ENCODE measurements at regions not wholly inside any gene's neighbourhood (a gene's known extent, or its start where the extent isn't known, plus 50 kb on each side); places are given as distances from the start of the nearest gene placed in this dataset.
A peak's percentile ranks its signal among the peaks of the same experiment; 100 is the strongest.

DNA sequence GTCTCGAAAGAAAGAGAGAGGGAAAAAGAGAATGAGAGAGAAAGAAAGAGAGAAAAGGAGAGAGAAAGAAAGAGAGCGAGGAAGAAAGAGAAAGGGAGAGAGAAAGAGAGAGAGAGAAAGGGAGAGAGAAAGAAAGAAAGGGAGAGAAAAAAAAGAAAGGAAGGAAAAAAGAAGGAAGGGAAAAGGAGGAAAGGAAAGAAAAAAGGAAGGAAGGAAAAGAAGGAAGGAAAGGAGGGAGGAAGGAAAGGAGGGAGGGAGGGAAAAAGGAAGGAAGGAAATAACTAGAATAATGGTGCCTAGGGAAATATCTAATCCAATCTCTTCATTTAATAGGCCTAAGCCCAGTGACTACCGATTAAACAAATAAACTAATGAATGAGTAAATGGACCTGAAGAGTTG is 85.4 kb upstream of the LYZL1 start:
- H3K9me3 Mint-ChIP-seq = no peaks in the 10 kb centered on the region
- Histone ChIP-seq H3K27me3 (ENCODE audit: insufficient read depth) (no peaks in the 10 kb centered on the region), H3K36me3 (ENCODE audit: insufficient read depth) (no peaks in the 10 kb centered on the region), H3K4me3 (no peak overlapping the region), H4K20me1 (replicated peaks; ENCODE audit: insufficient read depth) (no peaks in the 10 kb centered on the region), H2AFZ (peak overlapping the region; percentile 50), H3K27ac (ENCODE audit: low read depth) (no peak overlapping the region), H3K4me2 (peak overlapping the region; percentile 11; the same call in 1 of the 2 replicates), H3K9me2 (ENCODE audit: insufficient read depth) (peaks cover 7% of the 10 kb centered on the region; the same call in 1 of the 2 replicates), H3K4me1 (ENCODE audit: insufficient read depth) (peaks cover 12% of the 10 kb centered on the region), H3K79me2 (replicated peaks; ENCODE audit: insufficient read depth) (no peaks in the 10 kb centered on the region), H3F3A (replicated peaks; ENCODE audit: low read depth) (no peaks in the 10 kb centered on the region)
- no peaks in the 10 kb centered on the region; the same call in 2 of the 3 replicates for H3K36me3 Mint-ChIP-seq (ENCODE audit: low read depth)
- no peak overlapping the region for H3K27ac Mint-ChIP-seq
- H3K4me3 Mint-ChIP-seq = no peak overlapping the region
- TF ChIP-seq, protein P1, sequence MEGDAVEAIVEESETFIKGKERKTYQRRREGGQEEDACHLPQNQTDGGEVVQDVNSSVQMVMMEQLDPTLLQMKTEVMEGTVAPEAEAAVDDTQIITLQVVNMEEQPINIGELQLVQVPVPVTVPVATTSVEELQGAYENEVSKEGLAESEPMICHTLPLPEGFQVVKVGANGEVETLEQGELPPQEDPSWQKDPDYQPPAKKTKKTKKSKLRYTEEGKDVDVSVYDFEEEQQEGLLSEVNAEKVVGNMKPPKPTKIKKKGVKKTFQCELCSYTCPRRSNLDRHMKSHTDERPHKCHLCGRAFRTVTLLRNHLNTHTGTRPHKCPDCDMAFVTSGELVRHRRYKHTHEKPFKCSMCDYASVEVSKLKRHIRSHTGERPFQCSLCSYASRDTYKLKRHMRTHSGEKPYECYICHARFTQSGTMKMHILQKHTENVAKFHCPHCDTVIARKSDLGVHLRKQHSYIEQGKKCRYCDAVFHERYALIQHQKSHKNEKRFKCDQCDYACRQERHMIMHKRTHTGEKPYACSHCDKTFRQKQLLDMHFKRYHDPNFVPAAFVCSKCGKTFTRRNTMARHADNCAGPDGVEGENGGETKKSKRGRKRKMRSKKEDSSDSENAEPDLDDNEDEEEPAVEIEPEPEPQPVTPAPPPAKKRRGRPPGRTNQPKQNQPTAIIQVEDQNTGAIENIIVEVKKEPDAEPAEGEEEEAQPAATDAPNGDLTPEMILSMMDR (conservative IDR thresholded peaks at IDR 0.05; ENCODE audit: low read depth in 2 of 2) = no peak
- no peak for TF ChIP-seq POLR2AphosphoS5 (IDR thresholded peaks at IDR 0.05; ENCODE audit: low read depth)
- TF ChIP-seq JUNB (IDR thresholded peaks at IDR 0.05; ENCODE audit: unreplicated experiment) = no peak
- no peak for TF ChIP-seq NANOG (IDR thresholded peaks at IDR 0.05; ENCODE audit: borderline replicate concordance)
- TF ChIP-seq ZNF331 (CRISPR knock-in tag; IDR thresholded peaks at IDR 0.05; ENCODE audit: low read depth) = no peak
- TF ChIP-seq EZH2 (IDR thresholded peaks at IDR 0.05; ENCODE audit: low read depth, unreplicated experiment) = no peak
- TF ChIP-seq, protein P2, sequence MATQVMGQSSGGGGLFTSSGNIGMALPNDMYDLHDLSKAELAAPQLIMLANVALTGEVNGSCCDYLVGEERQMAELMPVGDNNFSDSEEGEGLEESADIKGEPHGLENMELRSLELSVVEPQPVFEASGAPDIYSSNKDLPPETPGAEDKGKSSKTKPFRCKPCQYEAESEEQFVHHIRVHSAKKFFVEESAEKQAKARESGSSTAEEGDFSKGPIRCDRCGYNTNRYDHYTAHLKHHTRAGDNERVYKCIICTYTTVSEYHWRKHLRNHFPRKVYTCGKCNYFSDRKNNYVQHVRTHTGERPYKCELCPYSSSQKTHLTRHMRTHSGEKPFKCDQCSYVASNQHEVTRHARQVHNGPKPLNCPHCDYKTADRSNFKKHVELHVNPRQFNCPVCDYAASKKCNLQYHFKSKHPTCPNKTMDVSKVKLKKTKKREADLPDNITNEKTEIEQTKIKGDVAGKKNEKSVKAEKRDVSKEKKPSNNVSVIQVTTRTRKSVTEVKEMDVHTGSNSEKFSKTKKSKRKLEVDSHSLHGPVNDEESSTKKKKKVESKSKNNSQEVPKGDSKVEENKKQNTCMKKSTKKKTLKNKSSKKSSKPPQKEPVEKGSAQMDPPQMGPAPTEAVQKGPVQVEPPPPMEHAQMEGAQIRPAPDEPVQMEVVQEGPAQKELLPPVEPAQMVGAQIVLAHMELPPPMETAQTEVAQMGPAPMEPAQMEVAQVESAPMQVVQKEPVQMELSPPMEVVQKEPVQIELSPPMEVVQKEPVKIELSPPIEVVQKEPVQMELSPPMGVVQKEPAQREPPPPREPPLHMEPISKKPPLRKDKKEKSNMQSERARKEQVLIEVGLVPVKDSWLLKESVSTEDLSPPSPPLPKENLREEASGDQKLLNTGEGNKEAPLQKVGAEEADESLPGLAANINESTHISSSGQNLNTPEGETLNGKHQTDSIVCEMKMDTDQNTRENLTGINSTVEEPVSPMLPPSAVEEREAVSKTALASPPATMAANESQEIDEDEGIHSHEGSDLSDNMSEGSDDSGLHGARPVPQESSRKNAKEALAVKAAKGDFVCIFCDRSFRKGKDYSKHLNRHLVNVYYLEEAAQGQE (IDR thresholded peaks at IDR 0.05; ENCODE audit: unreplicated experiment) = no peak
- TF ChIP-seq, protein P3, sequence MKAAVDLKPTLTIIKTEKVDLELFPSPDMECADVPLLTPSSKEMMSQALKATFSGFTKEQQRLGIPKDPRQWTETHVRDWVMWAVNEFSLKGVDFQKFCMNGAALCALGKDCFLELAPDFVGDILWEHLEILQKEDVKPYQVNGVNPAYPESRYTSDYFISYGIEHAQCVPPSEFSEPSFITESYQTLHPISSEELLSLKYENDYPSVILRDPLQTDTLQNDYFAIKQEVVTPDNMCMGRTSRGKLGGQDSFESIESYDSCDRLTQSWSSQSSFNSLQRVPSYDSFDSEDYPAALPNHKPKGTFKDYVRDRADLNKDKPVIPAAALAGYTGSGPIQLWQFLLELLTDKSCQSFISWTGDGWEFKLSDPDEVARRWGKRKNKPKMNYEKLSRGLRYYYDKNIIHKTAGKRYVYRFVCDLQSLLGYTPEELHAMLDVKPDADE (IDR thresholded peaks at IDR 0.05) = no peak
- TF ChIP-seq, protein P4, sequence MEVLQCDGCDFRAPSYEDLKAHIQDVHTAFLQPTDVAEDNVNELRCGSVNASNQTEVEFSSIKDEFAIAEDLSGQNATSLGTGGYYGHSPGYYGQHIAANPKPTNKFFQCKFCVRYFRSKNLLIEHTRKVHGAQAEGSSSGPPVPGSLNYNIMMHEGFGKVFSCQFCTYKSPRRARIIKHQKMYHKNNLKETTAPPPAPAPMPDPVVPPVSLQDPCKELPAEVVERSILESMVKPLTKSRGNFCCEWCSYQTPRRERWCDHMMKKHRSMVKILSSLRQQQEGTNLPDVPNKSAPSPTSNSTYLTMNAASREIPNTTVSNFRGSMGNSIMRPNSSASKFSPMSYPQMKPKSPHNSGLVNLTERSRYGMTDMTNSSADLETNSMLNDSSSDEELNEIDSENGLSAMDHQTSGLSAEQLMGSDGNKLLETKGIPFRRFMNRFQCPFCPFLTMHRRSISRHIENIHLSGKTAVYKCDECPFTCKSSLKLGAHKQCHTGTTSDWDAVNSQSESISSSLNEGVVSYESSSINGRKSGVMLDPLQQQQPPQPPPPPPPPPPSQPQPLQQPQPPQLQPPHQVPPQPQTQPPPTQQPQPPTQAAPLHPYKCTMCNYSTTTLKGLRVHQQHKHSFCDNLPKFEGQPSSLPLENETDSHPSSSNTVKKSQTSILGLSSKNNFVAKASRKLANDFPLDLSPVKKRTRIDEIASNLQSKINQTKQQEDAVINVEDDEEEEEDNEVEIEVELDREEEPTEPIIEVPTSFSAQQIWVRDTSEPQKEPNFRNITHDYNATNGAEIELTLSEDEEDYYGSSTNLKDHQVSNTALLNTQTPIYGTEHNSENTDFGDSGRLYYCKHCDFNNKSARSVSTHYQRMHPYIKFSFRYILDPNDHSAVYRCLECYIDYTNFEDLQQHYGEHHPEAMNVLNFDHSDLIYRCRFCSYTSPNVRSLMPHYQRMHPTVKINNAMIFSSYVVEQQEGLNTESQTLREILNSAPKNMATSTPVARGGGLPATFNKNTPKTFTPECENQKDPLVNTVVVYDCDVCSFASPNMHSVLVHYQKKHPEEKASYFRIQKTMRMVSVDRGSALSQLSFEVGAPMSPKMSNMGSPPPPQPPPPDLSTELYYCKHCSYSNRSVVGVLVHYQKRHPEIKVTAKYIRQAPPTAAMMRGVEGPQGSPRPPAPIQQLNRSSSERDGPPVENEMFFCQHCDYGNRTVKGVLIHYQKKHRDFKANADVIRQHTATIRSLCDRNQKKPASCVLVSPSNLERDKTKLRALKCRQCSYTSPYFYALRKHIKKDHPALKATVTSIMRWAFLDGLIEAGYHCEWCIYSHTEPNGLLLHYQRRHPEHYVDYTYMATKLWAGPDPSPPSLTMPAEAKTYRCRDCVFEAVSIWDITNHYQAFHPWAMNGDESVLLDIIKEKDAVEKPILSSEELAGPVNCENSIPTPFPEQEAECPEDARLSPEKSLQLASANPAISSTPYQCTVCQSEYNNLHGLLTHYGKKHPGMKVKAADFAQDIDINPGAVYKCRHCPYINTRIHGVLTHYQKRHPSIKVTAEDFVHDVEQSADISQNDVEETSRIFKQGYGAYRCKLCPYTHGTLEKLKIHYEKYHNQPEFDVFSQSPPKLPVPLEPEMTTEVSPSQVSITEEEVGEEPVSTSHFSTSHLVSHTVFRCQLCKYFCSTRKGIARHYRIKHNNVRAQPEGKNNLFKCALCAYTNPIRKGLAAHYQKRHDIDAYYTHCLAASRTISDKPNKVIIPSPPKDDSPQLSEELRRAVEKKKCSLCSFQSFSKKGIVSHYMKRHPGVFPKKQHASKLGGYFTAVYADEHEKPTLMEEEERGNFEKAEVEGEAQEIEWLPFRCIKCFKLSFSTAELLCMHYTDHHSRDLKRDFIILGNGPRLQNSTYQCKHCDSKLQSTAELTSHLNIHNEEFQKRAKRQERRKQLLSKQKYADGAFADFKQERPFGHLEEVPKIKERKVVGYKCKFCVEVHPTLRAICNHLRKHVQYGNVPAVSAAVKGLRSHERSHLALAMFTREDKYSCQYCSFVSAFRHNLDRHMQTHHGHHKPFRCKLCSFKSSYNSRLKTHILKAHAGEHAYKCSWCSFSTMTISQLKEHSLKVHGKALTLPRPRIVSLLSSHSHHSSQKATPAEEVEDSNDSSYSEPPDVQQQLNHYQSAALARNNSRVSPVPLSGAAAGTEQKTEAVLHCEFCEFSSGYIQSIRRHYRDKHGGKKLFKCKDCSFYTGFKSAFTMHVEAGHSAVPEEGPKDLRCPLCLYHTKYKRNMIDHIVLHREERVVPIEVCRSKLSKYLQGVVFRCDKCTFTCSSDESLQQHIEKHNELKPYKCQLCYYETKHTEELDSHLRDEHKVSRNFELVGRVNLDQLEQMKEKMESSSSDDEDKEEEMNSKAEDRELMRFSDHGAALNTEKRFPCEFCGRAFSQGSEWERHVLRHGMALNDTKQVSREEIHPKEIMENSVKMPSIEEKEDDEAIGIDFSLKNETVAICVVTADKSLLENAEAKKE (CRISPR knock-in tag; IDR thresholded peaks at IDR 0.05) = no peak
- no peak for TF ChIP-seq CREB1 (CRISPR knock-in tag; IDR thresholded peaks at IDR 0.05; ENCODE audit: low read depth)
- no peak for TF ChIP-seq EZH2phosphoT487 (IDR thresholded peaks at IDR 0.05; ENCODE audit: unreplicated experiment)
- no peak for TF ChIP-seq ZNF114 (CRISPR knock-in tag; IDR thresholded peaks at IDR 0.05)
- TF ChIP-seq STAT1 (IDR thresholded peaks at IDR 0.05; ENCODE audit: unreplicated experiment) = no peak
- DNase-seq (ENCODE audit: low spot score) (no peak), ATAC-seq (no peak)
- peaks cover 30% of the 10 kb centered on the region for H3K4me1 Mint-ChIP-seq
- H3K27me3 Mint-ChIP-seq (ENCODE audit: insufficient read depth, low read depth, poor library complexity) = peaks cover 2% of the 10 kb centered on the region

Data from GM23338 (cell line).